GM23338 (cell line): ENCODE measurements at regions not wholly inside any gene's neighbourhood (a gene's known extent, or its start where the extent isn't known, plus 50 kb on each side); places are given as distances from the start of the nearest gene placed in this dataset.
"Not testable (repeated sequence)": the region's sequence is repeated elsewhere in the genome, so short reads cannot be mapped to it uniquely, and the experiment has no call there.

ENCODE experiments used
- CREB1 ChIP-seq: fragments of 250-450 bp; sonication (Bioruptor Pico); IDR thresholded peaks from 2 replicates; pipeline ENCODE4 v1.5.0; 2020; ENCODE audit warnings: low read depth, mild to moderate bottlenecking, moderate library complexity
- EZH2 ChIP-seq: fragments of 200-600 bp; sonication (generic); IDR thresholded peaks from one replicate; pipeline ENCODE4 v1.8.0; 2017; ENCODE audit warnings: antibody characterized with exemption, mild to moderate bottlenecking, low read depth; ENCODE audit not compliant: unreplicated experiment
- EZH2phosphoT487 ChIP-seq: fragments of 200-600 bp; sonication (generic); IDR thresholded peaks from one replicate; pipeline ENCODE4 v1.8.1; 2018; ENCODE audit warnings: antibody characterized with exemption; ENCODE audit not compliant: unreplicated experiment
- JUNB ChIP-seq: IDR thresholded peaks from one replicate; pipeline ENCODE4 v1.6.1; 2016; ENCODE audit warnings: antibody characterized with exemption; ENCODE audit not compliant: unreplicated experiment
- NANOG ChIP-seq: IDR thresholded peaks from 2 replicates; pipeline ENCODE4 v1.6.1; 2016; ENCODE audit warnings: antibody characterized with exemption, borderline replicate concordance
- POLR2AphosphoS5 ChIP-seq: IDR thresholded peaks from 2 replicates; pipeline ENCODE4 v1.6.1; 2016; ENCODE audit warnings: antibody characterized with exemption, low read depth
- REST ChIP-seq: IDR thresholded peaks from one replicate; pipeline ENCODE4 v1.6.1; 2018; ENCODE audit warnings: antibody characterized with exemption; ENCODE audit not compliant: unreplicated experiment
- STAT1 ChIP-seq: IDR thresholded peaks from one replicate; pipeline ENCODE4 v1.6.1; 2016; ENCODE audit warnings: antibody characterized with exemption; ENCODE audit not compliant: unreplicated experiment
- TF ChIP-seq, protein P1 (sequence below), 2 experiments: fragments of 200-600 bp in 1 of 2; sonication (generic) in 1 of 2; conservative IDR thresholded peaks; 2 replicates each; pipeline versions ENCODE4 v1.5.1 to v1.6.1; 2016 to 2017; ENCODE audit warnings: antibody characterized with exemption in 2 of 2, low read depth in 2 of 2, mild to moderate bottlenecking in 2 of 2, moderate library complexity in 1 of 2
- TF ChIP-seq, protein P2 (sequence below): fragments of 250-450 bp; sonication (Bioruptor Pico); IDR thresholded peaks from 2 replicates; pipeline ENCODE4 v1.5.0; 2020; ENCODE audit warnings: mild to moderate bottlenecking, moderate library complexity

GRCh38 chr12:30520285-30520684, 175.4 kb downstream of the IPO8 start:
- not testable (repeated sequence) for TF ChIP-seq POLR2AphosphoS5, REST, CREB1, EZH2phosphoT487, NANOG, EZH2, STAT1, JUNB
- TF ChIP-seq, protein P1, sequence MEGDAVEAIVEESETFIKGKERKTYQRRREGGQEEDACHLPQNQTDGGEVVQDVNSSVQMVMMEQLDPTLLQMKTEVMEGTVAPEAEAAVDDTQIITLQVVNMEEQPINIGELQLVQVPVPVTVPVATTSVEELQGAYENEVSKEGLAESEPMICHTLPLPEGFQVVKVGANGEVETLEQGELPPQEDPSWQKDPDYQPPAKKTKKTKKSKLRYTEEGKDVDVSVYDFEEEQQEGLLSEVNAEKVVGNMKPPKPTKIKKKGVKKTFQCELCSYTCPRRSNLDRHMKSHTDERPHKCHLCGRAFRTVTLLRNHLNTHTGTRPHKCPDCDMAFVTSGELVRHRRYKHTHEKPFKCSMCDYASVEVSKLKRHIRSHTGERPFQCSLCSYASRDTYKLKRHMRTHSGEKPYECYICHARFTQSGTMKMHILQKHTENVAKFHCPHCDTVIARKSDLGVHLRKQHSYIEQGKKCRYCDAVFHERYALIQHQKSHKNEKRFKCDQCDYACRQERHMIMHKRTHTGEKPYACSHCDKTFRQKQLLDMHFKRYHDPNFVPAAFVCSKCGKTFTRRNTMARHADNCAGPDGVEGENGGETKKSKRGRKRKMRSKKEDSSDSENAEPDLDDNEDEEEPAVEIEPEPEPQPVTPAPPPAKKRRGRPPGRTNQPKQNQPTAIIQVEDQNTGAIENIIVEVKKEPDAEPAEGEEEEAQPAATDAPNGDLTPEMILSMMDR (conservative IDR thresholded peaks at IDR 0.05; ENCODE audit: low read depth in 2 of 2), result not testable (repeated sequence)
- TF ChIP-seq, protein P2, sequence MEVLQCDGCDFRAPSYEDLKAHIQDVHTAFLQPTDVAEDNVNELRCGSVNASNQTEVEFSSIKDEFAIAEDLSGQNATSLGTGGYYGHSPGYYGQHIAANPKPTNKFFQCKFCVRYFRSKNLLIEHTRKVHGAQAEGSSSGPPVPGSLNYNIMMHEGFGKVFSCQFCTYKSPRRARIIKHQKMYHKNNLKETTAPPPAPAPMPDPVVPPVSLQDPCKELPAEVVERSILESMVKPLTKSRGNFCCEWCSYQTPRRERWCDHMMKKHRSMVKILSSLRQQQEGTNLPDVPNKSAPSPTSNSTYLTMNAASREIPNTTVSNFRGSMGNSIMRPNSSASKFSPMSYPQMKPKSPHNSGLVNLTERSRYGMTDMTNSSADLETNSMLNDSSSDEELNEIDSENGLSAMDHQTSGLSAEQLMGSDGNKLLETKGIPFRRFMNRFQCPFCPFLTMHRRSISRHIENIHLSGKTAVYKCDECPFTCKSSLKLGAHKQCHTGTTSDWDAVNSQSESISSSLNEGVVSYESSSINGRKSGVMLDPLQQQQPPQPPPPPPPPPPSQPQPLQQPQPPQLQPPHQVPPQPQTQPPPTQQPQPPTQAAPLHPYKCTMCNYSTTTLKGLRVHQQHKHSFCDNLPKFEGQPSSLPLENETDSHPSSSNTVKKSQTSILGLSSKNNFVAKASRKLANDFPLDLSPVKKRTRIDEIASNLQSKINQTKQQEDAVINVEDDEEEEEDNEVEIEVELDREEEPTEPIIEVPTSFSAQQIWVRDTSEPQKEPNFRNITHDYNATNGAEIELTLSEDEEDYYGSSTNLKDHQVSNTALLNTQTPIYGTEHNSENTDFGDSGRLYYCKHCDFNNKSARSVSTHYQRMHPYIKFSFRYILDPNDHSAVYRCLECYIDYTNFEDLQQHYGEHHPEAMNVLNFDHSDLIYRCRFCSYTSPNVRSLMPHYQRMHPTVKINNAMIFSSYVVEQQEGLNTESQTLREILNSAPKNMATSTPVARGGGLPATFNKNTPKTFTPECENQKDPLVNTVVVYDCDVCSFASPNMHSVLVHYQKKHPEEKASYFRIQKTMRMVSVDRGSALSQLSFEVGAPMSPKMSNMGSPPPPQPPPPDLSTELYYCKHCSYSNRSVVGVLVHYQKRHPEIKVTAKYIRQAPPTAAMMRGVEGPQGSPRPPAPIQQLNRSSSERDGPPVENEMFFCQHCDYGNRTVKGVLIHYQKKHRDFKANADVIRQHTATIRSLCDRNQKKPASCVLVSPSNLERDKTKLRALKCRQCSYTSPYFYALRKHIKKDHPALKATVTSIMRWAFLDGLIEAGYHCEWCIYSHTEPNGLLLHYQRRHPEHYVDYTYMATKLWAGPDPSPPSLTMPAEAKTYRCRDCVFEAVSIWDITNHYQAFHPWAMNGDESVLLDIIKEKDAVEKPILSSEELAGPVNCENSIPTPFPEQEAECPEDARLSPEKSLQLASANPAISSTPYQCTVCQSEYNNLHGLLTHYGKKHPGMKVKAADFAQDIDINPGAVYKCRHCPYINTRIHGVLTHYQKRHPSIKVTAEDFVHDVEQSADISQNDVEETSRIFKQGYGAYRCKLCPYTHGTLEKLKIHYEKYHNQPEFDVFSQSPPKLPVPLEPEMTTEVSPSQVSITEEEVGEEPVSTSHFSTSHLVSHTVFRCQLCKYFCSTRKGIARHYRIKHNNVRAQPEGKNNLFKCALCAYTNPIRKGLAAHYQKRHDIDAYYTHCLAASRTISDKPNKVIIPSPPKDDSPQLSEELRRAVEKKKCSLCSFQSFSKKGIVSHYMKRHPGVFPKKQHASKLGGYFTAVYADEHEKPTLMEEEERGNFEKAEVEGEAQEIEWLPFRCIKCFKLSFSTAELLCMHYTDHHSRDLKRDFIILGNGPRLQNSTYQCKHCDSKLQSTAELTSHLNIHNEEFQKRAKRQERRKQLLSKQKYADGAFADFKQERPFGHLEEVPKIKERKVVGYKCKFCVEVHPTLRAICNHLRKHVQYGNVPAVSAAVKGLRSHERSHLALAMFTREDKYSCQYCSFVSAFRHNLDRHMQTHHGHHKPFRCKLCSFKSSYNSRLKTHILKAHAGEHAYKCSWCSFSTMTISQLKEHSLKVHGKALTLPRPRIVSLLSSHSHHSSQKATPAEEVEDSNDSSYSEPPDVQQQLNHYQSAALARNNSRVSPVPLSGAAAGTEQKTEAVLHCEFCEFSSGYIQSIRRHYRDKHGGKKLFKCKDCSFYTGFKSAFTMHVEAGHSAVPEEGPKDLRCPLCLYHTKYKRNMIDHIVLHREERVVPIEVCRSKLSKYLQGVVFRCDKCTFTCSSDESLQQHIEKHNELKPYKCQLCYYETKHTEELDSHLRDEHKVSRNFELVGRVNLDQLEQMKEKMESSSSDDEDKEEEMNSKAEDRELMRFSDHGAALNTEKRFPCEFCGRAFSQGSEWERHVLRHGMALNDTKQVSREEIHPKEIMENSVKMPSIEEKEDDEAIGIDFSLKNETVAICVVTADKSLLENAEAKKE (CRISPR knock-in tag), result not testable (repeated sequence)
